ENCODE measurements at regions not wholly inside any gene's neighbourhood (a gene's known extent, or its start where the extent isn't known, plus 50 kb on each side); places are given as distances from the start of the nearest gene placed in this dataset.

GRCh38 chr11:109604481-109605400 lies 182.8 kb downstream of the C11orf87 start:
- no peak for ATAC-seq (replicated peaks)
- no peaks in the 10 kb centered on the region for H3K36me3 Mint-ChIP-seq (ENCODE audit: low read depth)
- H3K27me3 Mint-ChIP-seq = no peaks in the 10 kb centered on the region
- H3K4me1 Mint-ChIP-seq = no peaks in the 10 kb centered on the region
- H3K9me3 Mint-ChIP-seq = peaks cover 5% of the 10 kb centered on the region
- H3K27ac Mint-ChIP-seq = no peak overlapping the region
- no peak overlapping the region for H3K4me3 Mint-ChIP-seq

- H3K4me1 Mint-ChIP-seq = no peaks in the 10 kb centered on the region
- no peaks in the 10 kb centered on the region for H3K36me3 Mint-ChIP-seq (ENCODE audit: low read depth)
- no peak overlapping the region for H3K4me3 Mint-ChIP-seq
- ATAC-seq (replicated peaks) = no peak
- no peak overlapping the region for H3K27ac Mint-ChIP-seq
- H3K9me3 Mint-ChIP-seq = peaks cover 5% of the 10 kb centered on the region
- H3K27me3 Mint-ChIP-seq = no peaks in the 10 kb centered on the region
Measured at GRCh38 chr11:109606256-109606655, 184.3 kb downstream of the C11orf87 start.

GRCh38 chr11:109609454-109610185 lies 187.6 kb downstream of the C11orf87 start:
- Mint-ChIP-seq H3K27ac (no peak overlapping the region), H3K4me1 (no peaks in the 10 kb centered on the region), H3K36me3 (ENCODE audit: low read depth) (no peaks in the 10 kb centered on the region), H3K27me3 (no peaks in the 10 kb centered on the region), H3K9me3 (peaks cover 5% of the 10 kb centered on the region), H3K4me3 (no peak overlapping the region)
- no peak for ATAC-seq (replicated peaks)

- H3K4me3 Mint-ChIP-seq = no peak overlapping the region
- H3K4me1 Mint-ChIP-seq = no peaks in the 10 kb centered on the region
- no peak for ATAC-seq (replicated peaks)
Measured at GRCh38 chr11:109612496-109612895, 190.5 kb downstream of the C11orf87 start.

GRCh38 chr11:109619498-109619897 lies 197.5 kb downstream of the C11orf87 start:
- Mint-ChIP-seq H3K27ac (no peak overlapping the region), H3K27me3 (no peaks in the 10 kb centered on the region), H3K36me3 (ENCODE audit: low read depth) (no peaks in the 10 kb centered on the region), H3K9me3 (peaks cover 12% of the 10 kb centered on the region), H3K4me1 (no peaks in the 10 kb centered on the region), H3K4me3 (no peak overlapping the region)
- ATAC-seq (replicated peaks) = no peak

More at GRCh38 chr11:109612496-109612895, 190.5 kb downstream of the C11orf87 start:
- Mint-ChIP-seq H3K9me3 (no peaks in the 10 kb centered on the region), H3K27me3 (no peaks in the 10 kb centered on the region), H3K36me3 (ENCODE audit: low read depth) (no peaks in the 10 kb centered on the region), H3K27ac (no peak overlapping the region)

- H3K4me3 Mint-ChIP-seq = no peak overlapping the region
- H3K27ac Mint-ChIP-seq = no peak overlapping the region
- ATAC-seq (replicated peaks) = no peak
Measured at GRCh38 chr11:109629734-109630133, 207.7 kb downstream of the C11orf87 start.

GRCh38 chr11:109641549-109641948 lies 219.6 kb downstream of the C11orf87 start:
- ATAC-seq (replicated peaks) = no peak
- H3K27ac Mint-ChIP-seq = no peak overlapping the region
- H3K4me1 Mint-ChIP-seq = no peaks in the 10 kb centered on the region
- H3K27me3 Mint-ChIP-seq = no peaks in the 10 kb centered on the region
- peaks cover 9% of the 10 kb centered on the region for H3K9me3 Mint-ChIP-seq
- no peak overlapping the region for H3K4me3 Mint-ChIP-seq
- H3K36me3 Mint-ChIP-seq (ENCODE audit: low read depth) = no peaks in the 10 kb centered on the region

More at GRCh38 chr11:109629734-109630133, 207.7 kb downstream of the C11orf87 start:
- Mint-ChIP-seq H3K27me3 (no peaks in the 10 kb centered on the region), H3K9me3 (peaks cover 6% of the 10 kb centered on the region), H3K36me3 (ENCODE audit: low read depth) (no peaks in the 10 kb centered on the region), H3K4me1 (no peaks in the 10 kb centered on the region)

GRCh38 chr11:109644152-109644551 lies 222.2 kb downstream of the C11orf87 start:
- H3K9me3 Mint-ChIP-seq = peaks cover 6% of the 10 kb centered on the region
- H3K36me3 Mint-ChIP-seq (ENCODE audit: low read depth) = no peaks in the 10 kb centered on the region
- H3K4me3 Mint-ChIP-seq = no peak overlapping the region
- H3K27ac Mint-ChIP-seq = no peak overlapping the region
- no peaks in the 10 kb centered on the region for H3K27me3 Mint-ChIP-seq
- H3K4me1 Mint-ChIP-seq = no peaks in the 10 kb centered on the region
- no peak for ATAC-seq (replicated peaks)

GRCh38 chr11:109648804-109649203 lies 226.8 kb downstream of the C11orf87 start:
- Mint-ChIP-seq H3K9me3 (peaks cover 11% of the 10 kb centered on the region), H3K27ac (no peak overlapping the region), H3K4me1 (no peaks in the 10 kb centered on the region), H3K27me3 (no peaks in the 10 kb centered on the region), H3K36me3 (ENCODE audit: low read depth) (no peaks in the 10 kb centered on the region), H3K4me3 (no peak overlapping the region)
- ATAC-seq (replicated peaks) = no peak

- peaks cover 6% of the 10 kb centered on the region for H3K9me3 Mint-ChIP-seq
- H3K36me3 Mint-ChIP-seq (ENCODE audit: low read depth) = no peaks in the 10 kb centered on the region
- no peak for ATAC-seq (replicated peaks)
- no peaks in the 10 kb centered on the region for H3K27me3 Mint-ChIP-seq
- H3K27ac Mint-ChIP-seq = no peak overlapping the region
- H3K4me3 Mint-ChIP-seq = no peak overlapping the region
- no peaks in the 10 kb centered on the region for H3K4me1 Mint-ChIP-seq
Measured at GRCh38 chr11:109654091-109654490, 232.1 kb downstream of the C11orf87 start.

- H3K27me3 Mint-ChIP-seq = no peaks in the 10 kb centered on the region
- H3K4me3 Mint-ChIP-seq = no peak overlapping the region
- no peaks in the 10 kb centered on the region for H3K4me1 Mint-ChIP-seq
- H3K9me3 Mint-ChIP-seq = no peaks in the 10 kb centered on the region
- no peak overlapping the region for H3K27ac Mint-ChIP-seq
- no peaks in the 10 kb centered on the region for H3K36me3 Mint-ChIP-seq (ENCODE audit: low read depth)
- no peak for ATAC-seq (replicated peaks)
Measured at GRCh38 chr11:109658190-109658589, 236.2 kb downstream of the C11orf87 start.

- Mint-ChIP-seq H3K27ac (no peak overlapping the region), H3K4me1 (no peaks in the 10 kb centered on the region), H3K36me3 (ENCODE audit: low read depth) (no peaks in the 10 kb centered on the region), H3K9me3 (peaks cover 3% of the 10 kb centered on the region), H3K27me3 (no peaks in the 10 kb centered on the region), H3K4me3 (no peak overlapping the region)
- no peak for ATAC-seq (replicated peaks)
Measured at GRCh38 chr11:109667719-109668118, 245.7 kb downstream of the C11orf87 start.

GRCh38 chr11:109668973-109669634 lies 247.1 kb downstream of the C11orf87 start:
- Mint-ChIP-seq H3K27me3 (no peaks in the 10 kb centered on the region), H3K4me3 (no peak overlapping the region), H3K9me3 (peaks cover 3% of the 10 kb centered on the region), H3K4me1 (no peaks in the 10 kb centered on the region), H3K27ac (no peak overlapping the region), H3K36me3 (ENCODE audit: low read depth) (no peaks in the 10 kb centered on the region)
- ATAC-seq (replicated peaks) = no peak

- no peaks in the 10 kb centered on the region for H3K27me3 Mint-ChIP-seq
- no peak overlapping the region for H3K4me3 Mint-ChIP-seq
- no peak for ATAC-seq (replicated peaks)
- H3K9me3 Mint-ChIP-seq = no peaks in the 10 kb centered on the region
- no peak overlapping the region for H3K27ac Mint-ChIP-seq
- H3K4me1 Mint-ChIP-seq = no peaks in the 10 kb centered on the region
- no peaks in the 10 kb centered on the region for H3K36me3 Mint-ChIP-seq (ENCODE audit: low read depth)
Measured at GRCh38 chr11:109677231-109677630, 255.2 kb downstream of the C11orf87 start.
